NB4 (cell line): ENCODE measurements at regions not wholly inside any gene's neighbourhood (a gene's known extent, or its start where the extent isn't known, plus 50 kb on each side); places are given as distances from the start of the nearest gene placed in this dataset.

ENCODE experiments used
- DNase-seq: peaks from one replicate; pipeline ENCODE4 v3.0.0; 2010; ENCODE audit warnings: low read depth
- H3K4me3 ChIP-seq: one replicate; pipeline ENCODE4 v1.5.1; 2011; ENCODE audit warnings: mild to moderate bottlenecking, low read depth, low read length, moderate library complexity
- CTCF ChIP-seq: IDR thresholded peaks from one replicate; pipeline ENCODE4 v1.5.1; 2012; ENCODE audit warnings: low read depth, low read length
- MAX ChIP-seq: IDR thresholded peaks from 2 replicates; pipeline ENCODE4 v1.6.1; 2011; ENCODE audit warnings: low read depth, low read length
- MYC ChIP-seq: IDR thresholded peaks from 2 replicates; pipeline ENCODE4 v1.6.1; 2011; ENCODE audit warnings: low read depth, low read length
- POLR2A ChIP-seq: IDR thresholded peaks from 2 replicates; pipeline ENCODE4 v1.6.1; 2011; ENCODE audit warnings: mild to moderate bottlenecking; ENCODE audit not compliant: insufficient read length; ENCODE audit errors: extremely low read depth

GRCh38 chr10:109529258-109529657 is 394.1 kb downstream of the XPNPEP1 start:
- no peak for DNase-seq
- H3K4me3 ChIP-seq: no peak overlapping the region
- no peak for TF ChIP-seq POLR2A
- TF ChIP-seq CTCF: no peak
- TF ChIP-seq MAX: no peak
- no peak for TF ChIP-seq MYC

GRCh38 chr10:109517748-109518147 is 405.6 kb downstream of the XPNPEP1 start:
- TF ChIP-seq POLR2A (no peak), CTCF (no peak), MYC (no peak)
- no peak overlapping the region for H3K4me3 ChIP-seq
- no peak for DNase-seq

GRCh38 chr10:109504401-109504800 is 418.9 kb downstream of the XPNPEP1 start:
- TF ChIP-seq POLR2A: no peak
- no peak for TF ChIP-seq MAX
- no peak for TF ChIP-seq MYC
- no peak for TF ChIP-seq CTCF
- no peak overlapping the region for H3K4me3 ChIP-seq
- DNase-seq: no peak

GRCh38 chr10:109487691-109488090 is 435.6 kb downstream of the XPNPEP1 start:
- TF ChIP-seq POLR2A (no peak), MYC (no peak), CTCF (no peak)
- no peak overlapping the region for H3K4me3 ChIP-seq
- DNase-seq: no peak

- TF ChIP-seq MAX: no peak
- no peak for TF ChIP-seq POLR2A
- TF ChIP-seq CTCF: no peak
- TF ChIP-seq MYC: no peak
- H3K4me3 ChIP-seq: no peak overlapping the region
- DNase-seq: no peak
These were observed 442.5 kb downstream of the XPNPEP1 start for GRCh38 chr10:109480836-109481235.

- no peak for TF ChIP-seq MAX
- no peak for DNase-seq
- no peak overlapping the region for H3K4me3 ChIP-seq
These were observed 447.4 kb downstream of the XPNPEP1 start for GRCh38 chr10:109475711-109476421.
